Left renal cortex interstitium (tissue), 4 donors: ENCODE measurements at regions not wholly inside any gene's neighbourhood (a gene's known extent, or its start where the extent isn't known, plus 50 kb on each side); places are given as distances from the start of the nearest gene placed in this dataset.
A peak's percentile ranks its signal among the peaks of the same experiment; 100 is the strongest.

Experiments
- DNase-seq, 4 donors: peaks; one replicate each; pipeline ENCODE4 v3.0.0-alpha.2; 2013; ENCODE audit warnings: low read depth in 4 of 4, low spot score in 2 of 4, missing footprints in 1 of 4

DNA sequence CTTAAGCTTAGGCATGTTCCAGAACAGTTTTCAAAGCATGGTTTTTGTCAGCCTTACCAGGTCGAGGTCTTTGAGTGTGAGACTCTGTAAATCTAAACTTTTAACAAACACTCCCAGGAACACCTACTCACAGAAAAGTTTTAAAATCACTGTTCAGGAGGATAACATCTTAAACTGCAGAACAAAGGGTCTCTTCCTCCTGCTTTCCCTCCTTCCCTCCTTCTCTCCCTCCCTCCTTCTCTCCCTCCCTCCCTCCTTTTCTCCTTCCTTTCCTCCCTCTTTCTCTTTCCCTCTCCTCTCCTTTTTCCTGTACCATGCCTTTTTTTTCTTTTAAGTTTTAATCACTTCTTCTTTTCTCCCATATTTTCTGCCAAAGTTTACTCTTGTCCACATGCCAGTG is 153.5 kb upstream of the MAF start:
- no peak for DNase-seq

DNA sequence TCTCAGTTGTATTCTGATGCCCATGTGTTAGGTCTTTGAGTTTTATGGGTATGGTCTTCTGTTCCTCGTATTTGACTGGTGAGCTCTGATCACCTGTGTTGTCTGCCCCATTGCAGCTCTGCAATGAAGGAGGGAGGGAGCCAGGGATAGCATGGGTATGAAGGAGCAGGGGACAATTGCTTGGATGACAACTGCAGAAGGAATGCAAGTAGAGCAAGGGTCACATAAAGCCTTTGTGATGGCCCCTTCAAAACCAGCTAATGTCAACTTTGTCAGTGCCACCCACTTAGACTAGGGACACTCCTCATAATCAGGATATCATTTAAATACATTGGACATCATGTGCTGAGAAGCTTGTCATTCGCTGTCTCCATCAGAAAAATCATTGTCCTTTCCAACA is 152.7 kb upstream of the MAF start:
- DNase-seq, result no peak

DNA sequence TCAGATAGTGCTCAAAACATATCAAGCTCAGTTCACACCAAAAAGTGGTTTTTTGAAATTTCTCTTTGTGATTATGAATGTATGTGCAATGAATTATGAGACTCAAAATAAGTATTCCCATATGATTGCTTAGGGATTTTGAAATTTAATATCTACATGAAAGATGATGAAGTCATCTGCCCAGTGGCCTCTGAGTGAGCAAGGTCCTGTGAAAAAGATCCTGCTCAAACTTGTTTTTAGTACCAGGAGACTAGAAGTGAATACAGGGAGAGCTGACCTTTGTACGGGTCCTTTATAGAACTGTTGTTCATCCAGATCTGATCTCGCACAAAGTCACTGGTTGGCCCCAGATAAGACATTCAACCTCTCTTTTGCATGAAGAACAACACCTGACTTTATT is 151.9 kb upstream of the MAF start:
- DNase-seq, result no peak

DNA sequence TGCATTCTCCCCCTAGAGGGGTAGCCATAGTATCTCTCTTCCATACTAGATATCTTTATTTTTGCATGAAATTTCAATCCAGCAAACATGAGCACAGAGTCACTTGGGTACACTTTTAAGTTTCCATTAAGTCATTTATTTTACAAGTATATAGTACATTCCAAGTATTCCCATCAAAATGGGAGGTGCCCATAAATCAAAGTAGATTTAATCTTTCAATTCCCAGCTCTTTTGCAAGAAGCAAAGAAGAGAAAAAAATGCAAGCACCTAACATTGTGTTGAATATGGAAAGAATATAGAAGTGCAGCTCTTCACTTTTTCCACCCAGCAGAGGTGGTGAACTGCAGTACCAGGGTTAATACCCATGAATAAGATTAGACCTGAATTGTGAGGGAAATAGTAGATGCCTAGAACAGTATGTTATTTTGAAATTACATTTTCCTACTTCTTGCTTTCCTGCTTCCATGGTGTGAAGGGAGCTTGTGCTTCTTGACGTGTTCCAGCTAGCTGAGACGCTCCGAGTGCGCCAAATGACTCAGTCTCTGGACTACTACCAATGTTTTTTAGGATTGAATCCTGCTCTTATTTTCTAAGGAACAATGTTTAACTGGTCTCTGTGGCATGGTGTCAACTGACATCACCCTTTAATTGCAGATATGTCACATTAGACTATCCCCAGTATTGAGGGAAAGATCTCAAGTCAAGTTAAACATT is 151.1 kb upstream of the MAF start:
- DNase-seq, result no peak

DNA sequence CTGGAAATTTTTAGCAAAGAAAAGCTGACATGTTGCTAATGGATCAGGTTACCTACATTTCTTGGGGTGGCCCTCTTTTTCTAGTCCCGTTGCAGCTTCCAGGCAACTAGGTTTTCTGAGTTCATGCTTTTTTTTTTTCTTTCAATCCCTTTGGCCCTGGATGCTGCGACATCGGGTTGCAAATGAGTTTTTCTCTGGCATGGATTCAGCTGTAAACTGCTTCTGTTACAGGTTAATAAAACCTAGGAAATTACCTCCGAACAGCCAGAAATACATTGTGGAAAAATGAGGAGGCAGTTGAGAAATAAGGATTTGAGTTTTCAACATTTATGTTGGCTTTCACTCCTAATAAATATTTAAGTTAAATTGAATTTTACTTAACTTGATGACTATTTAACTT is 149.8 kb upstream of the MAF start:
- no peak for DNase-seq

DNA sequence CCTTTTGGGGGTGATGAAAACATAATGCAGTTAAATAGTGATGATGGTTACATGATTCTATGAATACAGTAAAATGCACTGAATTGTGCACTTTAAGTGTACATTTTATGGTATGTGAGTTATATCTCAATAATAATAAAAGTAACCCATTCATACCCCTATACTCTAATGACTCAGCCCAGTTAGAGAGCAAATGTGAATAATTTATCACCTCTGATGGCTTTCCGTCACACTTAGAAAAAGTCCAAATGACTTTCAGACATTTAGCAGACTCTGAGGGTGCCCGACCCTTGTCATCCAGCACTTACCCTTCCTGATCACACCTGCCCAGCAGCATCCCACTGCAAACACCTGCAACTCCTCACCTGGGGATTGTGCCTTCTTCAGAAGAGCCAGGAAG is 148.1 kb upstream of the MAF start:
- no peak for DNase-seq

DNA sequence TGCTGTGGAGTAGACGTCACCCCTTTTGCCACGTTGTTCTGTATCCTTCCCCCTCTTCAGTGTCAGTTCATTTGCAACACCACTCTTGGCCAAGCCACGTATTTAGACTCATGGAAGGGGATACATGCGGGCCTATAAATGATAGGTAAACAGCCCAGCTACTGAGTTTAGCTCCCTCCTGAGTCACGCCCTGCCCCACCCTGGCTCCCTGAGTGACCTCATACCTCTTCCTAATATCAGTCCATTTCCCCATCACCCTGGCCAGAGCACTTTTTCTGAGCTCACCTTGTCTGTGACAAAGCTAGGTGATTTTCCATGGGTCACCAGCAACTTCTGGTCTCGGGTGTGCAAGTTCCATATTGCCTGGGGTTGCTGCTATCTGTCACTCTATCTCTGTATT is 147.2 kb upstream of the MAF start:
- no peak for DNase-seq

DNA sequence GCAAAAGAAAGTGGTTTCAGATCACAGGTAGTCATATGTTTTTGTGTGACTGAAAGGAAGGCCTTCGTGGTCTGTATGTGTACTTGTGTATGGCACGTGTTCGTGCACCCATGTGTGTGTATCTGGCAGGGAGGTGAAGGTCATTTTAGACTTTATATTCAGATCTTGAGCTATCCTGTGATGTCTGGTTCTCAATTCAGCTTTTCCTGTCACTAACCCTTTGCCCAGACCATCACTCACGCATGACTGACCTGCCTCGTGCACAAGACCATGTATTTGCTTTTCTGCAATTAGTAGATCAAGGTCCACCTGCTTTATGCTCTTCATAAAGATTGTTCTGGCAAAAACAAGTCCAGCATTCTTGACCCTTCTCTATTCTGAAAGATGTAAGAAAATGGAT is 139.7 kb upstream of the MAF start:
- no peak for DNase-seq

DNA sequence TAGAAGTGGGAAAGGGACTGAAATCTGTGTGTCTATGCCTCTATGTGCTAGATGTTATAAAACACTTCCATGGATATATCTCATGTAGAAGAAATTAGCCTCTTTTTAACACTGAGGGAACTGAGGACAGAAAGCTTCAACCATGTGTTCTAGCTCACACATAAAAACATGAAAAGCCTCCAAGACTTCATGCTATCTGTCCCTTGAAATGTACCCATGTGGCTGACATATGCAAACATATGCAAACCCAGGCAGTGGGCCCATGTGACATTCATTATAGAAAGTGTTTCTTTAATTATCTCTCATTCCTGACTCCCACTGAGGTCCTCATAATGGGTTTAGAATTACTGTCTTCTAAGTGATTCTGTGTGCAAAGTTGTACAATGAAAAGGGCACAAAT is 134.7 kb upstream of the MAF start:
- no peak for DNase-seq

DNA sequence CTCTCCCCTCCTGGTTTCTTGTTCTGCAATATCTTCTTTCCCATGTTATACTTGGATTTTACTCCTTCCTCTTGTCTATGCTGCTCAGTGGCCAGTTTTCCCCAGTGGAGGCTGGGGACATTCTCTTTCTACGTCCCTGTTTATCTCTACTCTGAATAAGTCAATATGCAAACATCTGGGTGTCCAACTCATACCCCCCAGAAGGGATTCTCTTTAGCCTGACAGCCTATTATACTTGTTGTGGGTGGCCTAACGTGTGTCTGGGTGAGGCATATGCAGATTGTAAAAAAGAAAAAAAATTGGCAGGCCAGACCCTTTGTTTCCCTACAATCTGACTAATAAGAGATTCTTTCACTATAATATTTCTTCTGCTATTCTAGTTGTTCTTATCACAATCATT is 134.2 kb upstream of the MAF start:
- no peak for DNase-seq

DNA sequence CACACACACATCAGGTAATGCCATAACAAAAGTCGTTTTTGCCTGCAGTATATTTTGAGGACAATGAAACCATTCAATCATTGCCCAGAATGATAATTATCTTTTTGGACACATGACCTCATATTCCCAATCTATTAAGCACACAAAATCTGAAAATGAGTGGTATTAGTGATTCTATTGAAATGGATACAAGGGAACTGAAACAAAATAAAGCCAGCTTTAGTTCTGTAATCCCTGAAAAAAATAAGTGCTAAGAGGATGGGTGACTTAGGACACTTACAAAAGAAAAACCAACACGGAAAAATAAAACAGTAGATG is 128.3 kb upstream of the MAF start:
- no peak for DNase-seq

DNA sequence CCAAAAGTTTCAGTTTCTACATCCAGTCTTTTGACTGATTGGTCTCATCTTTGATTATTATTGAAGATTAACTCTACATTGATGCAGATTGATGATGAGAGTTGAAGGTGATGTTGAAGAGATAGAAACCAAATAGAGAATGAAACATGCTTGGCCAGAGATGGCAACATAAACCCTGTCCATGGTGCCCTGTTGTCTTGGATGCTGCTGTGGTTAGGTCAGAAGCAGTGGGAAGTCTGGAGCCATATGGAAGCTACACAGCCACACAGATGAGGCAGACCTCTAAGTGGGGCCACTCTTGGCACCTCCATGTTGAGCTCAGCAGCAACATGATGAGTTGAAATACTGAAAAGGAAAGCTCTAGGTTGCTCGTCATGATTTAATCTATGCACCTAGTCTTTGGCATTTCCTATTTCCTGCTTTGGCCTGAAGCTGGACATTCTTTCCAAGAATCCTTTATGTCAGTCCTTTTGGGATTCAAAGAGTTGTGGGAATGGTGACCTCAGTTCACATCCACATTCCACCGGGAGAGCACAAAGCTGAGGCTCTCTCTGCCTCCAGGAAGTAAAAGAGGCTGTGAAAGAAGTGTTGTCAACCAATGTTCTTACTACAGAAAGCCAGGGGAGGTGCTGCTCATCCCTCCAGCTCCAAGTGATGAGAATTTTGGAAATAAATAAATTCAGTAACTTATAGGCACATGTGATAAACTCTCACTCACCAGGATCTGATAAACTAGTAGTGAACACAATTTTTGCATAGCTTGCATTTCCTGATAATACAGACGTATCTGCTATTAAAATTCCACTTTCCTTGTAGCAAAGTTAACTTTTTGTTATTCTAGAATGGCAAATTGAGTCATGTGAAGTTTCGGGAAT is 127.7 kb upstream of the MAF start:
- DNase-seq, result no peak

DNA sequence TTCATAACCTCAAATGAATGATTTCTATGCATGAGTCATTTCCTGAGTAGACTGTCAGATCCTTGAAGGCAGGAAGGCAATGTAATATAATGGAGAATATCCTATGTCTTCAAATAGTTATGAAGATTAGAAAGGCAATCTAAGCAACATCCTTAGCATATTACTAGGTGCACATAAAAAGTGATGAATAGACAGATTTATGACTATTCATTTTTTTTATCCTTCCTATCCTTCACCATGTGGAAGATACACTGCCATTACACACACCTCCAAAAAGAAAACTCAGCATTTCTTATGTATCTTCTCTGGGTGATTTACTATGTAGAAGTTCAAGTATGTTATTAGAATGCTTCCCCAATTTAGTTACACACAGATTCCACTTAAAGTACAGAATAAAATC is 126.4 kb upstream of the MAF start:
- DNase-seq, result no peak

DNA sequence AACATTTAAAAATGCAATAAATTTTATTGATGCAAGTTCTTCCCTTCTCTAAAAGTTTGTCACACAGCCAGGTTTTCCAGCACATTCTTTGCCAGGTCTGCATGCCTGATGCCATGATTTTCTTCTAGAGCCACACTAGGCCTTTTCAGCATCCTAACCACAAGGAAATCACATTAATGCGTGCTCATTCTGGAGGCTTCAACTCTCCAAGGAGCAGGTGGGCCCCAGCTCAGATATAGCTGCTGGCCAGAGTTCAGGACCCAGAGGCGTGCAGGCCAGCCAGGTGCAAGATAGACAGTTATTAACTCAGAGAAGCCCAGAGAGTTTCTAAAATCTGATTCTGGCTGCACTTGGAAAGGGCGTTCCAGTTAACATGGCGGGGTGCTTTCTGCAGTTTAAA is 124.5 kb upstream of the MAF start:
- no peak for DNase-seq

DNA sequence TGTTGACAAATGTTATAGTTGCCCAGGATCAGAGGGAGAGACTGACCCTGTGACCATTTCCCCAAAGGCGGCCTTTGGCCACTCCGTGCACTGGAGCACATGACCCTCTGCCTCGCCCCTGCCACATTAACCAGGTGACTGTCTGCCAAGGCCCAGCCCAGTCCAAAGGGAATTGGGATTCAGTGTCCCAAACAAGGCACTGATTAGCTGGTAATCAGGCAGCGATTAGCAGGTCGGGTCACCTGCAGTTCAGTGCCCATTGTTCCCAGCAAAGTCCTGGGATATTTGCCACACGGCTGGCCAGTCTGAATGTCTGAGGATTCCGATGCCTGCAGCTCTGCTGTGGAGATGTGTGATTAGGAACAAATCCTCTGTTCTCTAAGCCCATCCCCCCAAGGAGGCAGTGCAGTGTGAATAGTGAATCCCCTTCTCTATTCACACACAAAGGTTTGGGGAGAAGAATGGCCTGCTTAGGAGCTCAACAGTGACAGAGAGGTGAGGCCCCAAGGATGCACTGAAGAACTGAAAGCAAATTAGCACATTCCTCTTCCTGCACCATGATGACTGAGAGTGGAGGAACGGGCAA is 123.1 kb upstream of the MAF start:
- no peak for DNase-seq

DNA sequence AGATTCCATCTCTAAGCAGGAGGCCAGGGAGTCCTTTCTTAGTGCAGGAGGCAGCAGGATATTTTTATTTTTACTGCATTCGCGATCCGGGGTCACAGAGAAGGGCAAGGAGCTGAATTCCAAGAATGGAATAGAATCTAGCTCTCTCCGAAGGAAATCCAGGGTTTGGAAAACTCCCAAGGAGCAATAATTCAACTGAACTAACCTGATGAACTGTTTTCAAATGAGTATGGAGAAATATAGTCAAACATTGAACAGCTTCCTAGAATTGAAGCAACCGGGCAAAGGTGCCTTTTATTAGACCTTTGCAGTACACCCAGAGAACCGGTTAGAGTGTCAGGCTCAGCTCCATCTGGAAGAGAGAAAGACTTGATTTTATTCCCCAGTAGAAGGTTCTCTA is 120.7 kb upstream of the MAF start:
- peak in 2 of 4 donors; percentile 40 to 58 for DNase-seq

DNA sequence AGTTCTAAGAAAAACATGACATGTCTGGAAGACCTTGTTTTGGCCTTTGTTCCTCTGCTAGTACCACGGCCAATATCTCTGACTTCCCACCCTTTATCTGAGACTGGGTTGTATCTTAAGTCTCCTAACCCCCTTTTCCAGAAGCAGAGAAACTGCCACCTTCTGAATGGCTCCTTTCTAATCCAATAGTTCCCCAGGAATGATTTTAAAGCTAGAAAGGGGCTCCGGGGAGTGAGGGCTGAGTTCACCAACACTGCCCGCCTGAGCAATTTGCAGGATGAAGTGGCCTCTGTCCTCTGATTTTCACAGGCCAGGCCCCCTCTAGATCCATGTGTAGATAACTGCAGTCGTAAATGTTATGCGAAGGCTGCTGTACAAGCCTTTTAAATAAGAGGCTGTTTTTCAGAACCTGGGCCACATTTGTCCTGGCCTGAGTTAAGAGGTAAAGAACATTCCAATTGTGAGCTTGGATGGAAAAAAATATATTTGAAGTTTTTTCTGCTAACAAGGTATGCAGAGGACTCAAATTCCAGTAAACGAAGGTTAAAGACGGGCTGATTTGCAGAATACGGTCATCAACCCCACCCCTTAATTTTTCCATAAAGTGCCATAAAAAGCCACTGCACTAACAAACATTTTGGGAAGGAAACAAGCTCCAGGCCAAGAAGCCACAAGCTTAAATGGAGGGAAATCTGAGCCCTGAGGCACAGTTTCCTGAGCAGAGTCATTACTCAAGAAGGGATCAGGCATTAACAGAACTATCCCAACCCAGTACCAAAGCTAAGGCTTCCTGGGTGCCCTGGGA is 117.0 kb upstream of the MAF start:
- DNase-seq, result no peak

DNA sequence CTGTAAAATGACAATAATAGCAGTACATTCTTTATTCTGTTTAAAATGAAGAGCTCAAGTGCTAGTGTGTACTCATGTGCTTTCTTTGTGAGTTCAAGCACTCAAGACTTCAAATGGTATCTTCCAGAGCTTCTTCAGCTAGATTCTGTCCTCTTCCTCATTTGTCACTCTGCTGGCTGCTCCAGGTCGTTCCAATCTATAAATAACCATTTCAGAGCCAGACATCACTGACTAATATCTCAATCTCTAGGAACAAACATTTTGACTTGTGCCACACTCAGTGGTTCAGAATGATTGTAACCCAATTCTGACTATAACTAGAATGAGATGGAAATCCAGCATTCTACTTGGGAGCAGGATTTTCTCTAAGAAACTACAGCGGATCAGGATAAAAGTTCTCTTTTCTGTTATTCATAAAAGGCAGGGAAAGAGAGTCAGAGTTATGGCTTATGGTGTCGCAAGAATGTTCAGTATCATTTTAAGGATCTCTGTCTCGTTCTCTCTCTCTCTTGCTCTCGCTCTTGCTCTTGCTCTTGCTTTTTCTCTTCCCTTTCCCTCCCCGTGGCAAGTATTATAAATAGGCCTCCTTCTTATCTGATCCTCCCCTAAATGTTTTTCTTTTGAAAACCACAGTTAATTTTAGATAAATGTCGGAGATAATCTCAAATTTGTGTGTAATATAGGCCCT is 116.3 kb upstream of the MAF start:
- DNase-seq, result no peak

DNA sequence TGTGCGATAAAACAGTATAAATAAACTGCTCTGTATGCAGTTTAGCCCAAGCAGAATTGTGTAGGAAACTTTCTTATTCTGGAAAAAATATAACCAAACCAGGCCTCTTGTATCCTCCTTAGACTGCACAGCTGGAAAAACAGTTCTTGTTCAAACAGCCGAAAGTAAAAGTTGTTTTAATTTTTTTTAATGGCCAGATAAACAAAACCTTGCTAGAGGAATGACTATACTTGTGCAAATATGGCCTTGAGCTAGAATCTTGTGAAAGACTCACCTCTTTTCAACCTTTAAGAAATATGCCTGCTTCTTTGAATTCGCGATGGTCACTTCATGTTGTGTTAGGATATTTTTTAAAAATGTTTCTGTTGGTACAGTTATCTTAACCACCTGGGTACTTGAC is 114.5 kb upstream of the MAF start:
- no peak for DNase-seq

DNA sequence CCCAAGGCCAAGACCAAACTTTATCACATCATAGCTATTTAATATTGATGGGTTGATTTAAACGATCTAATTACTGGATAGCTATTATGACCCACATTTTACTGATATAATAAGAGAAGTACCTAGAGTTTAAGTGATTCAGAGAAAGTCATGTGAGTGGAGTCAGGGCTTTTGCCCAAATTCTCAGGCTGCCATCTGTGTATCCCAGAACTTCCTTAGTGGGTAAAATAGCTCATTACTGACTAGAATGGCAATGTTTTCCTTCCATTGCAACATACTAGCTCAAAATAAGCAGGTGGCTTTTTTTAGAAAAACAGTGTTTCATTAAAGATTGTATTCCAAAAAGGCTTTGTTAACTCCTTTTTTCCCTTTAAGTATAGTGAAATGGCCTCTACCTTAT is 113.9 kb upstream of the MAF start:
- no peak for DNase-seq
